Uterus (tissue), 2 donors: ENCODE measurements at regions not wholly inside any gene's neighbourhood (a gene's known extent, or its start where the extent isn't known, plus 50 kb on each side); places are given as distances from the start of the nearest gene placed in this dataset.

Source experiments
- CTCF ChIP-seq, 4 experiments: fragments of 200-600 bp in 2 of 4; fragments of 450-650 bp in 2 of 4; sonication (generic) in 2 of 4; IDR thresholded peaks; one replicate each; pipeline ENCODE4 v1.5.1; 2016 to 2019; ENCODE audit warnings: antibody characterized with exemption in 4 of 4, mild to moderate bottlenecking in 2 of 4, moderate library complexity in 1 of 4
- POLR2A ChIP-seq, 2 donors: fragments of 450-650 bp; IDR thresholded peaks; one replicate each; pipeline ENCODE4 v1.6.1; 2016; ENCODE audit warnings: antibody characterized with exemption in 2 of 2, mild to moderate bottlenecking in 1 of 2, moderate library complexity in 1 of 2

GRCh38 chr20:52331655-52332054, 140.1 kb upstream of the ZFP64 start:
- TF ChIP-seq CTCF (IDR thresholded peaks at IDR 0.05) (no peak), POLR2A (IDR thresholded peaks at IDR 0.05) (no peak)
